Thyroid gland (tissue), 4 donors: ENCODE measurements at regions not wholly inside any gene's neighbourhood (a gene's known extent, or its start where the extent isn't known, plus 50 kb on each side); places are given as distances from the start of the nearest gene placed in this dataset.

Experiments
- CTCF ChIP-seq, 6 experiments: fragments of 200-600 bp in 3 of 6; fragments of 450-650 bp in 3 of 6; sonication (generic) in 3 of 6; IDR thresholded peaks; one replicate each; pipeline ENCODE4 v1.5.1; 2016 to 2019; ENCODE audit warnings: antibody characterized with exemption in 6 of 6, mild to moderate bottlenecking in 2 of 6, inconsistent platforms in 1 of 6, moderate library complexity in 1 of 6
- POLR2A ChIP-seq, 2 donors: fragments of 450-650 bp; IDR thresholded peaks; one replicate each; pipeline ENCODE4 v1.6.1; 2017; ENCODE audit warnings: antibody characterized with exemption in 2 of 2, mild to moderate bottlenecking in 2 of 2, moderate library complexity in 1 of 2

- TF ChIP-seq CTCF (IDR thresholded peaks at IDR 0.05) (no peak), POLR2A (IDR thresholded peaks at IDR 0.05) (no peak)
Observed at GRCh38 chr3:23644099-23644498, 161.7 kb upstream of the UBE2E1 start.
